HepG2 (cell line): ENCODE measurements at regions not wholly inside any gene's neighbourhood (a gene's known extent, or its start where the extent isn't known, plus 50 kb on each side); places are given as distances from the start of the nearest gene placed in this dataset.

ENCODE experiments used
- ATAC-seq: fragments of 200-7000 bp; cut with Tn5 transposase; 3 replicates; pipeline ENCODE4 v1.9.1; 2020; ENCODE audit warnings: mild to moderate bottlenecking, moderate library complexity
- BruUV-seq: library from RNA; stranded (reverse); fragments of 400-500 nt; replicated peaks from 2 replicates; lab custom pipeline; 2021; lab: Mats Ljungman, UMichigan
- CTCF ChIA-PET: fragments of 300-600 bp; formaldehyde crosslinking; extraction: SDS; loops from one replicate; lab custom pipeline; 2021; ENCODE audit warnings: low total read pairs, inconsistent platforms, low intra/inter-chr PET ratio; lab: Yijun Ruan, JAX
- POLR2A ChIA-PET: fragments of 350-600 bp; sonication (Branson Sonifier 250); formaldehyde crosslinking; loops from one replicate; lab custom pipeline; 2020; ENCODE audit warnings: antibody characterized with exemption, inconsistent platforms; lab: Yijun Ruan, JAX
- DNase-seq: peaks from one replicate; pipeline ENCODE4 v3.0.0-alpha.2; 2015; ENCODE audit warnings: low spot score
- FAIRE-seq: peaks from 3 replicates; lab custom pipeline; 2011; peaks lifted over from hg19 to GRCh38; lab: Jason Lieb, UNC
- H2AFZ ChIP-seq: one replicate; pipeline ENCODE4 v1.6.1; 2011; ENCODE audit warnings: low read length, inconsistent platforms
- H3K27ac ChIP-seq: fragments of 300-600 bp; 3 replicates; pipeline ENCODE4 v1.8.0; 2011; ENCODE audit warnings: mixed run types, mild to moderate bottlenecking, mixed read lengths, low read length, inconsistent platforms; ENCODE audit not compliant: insufficient read depth; ENCODE audit errors: extremely low read length
- H3K27me3 ChIP-seq, 2 experiments: fragments of 200-600 bp in 1 of 2; 2 replicates in 1 of 2; 3 replicates in 1 of 2; pipeline versions ENCODE4 v1.6.0 to v1.8.0; 2011; ENCODE audit warnings: low read length in 2 of 2, mild to moderate bottlenecking in 2 of 2, moderate library complexity in 2 of 2, inconsistent platforms in 1 of 2; ENCODE audit not compliant: insufficient read depth in 2 of 2, control insufficient read depth in 1 of 2
- H3K36me3 ChIP-seq, 2 experiments: fragments of 200-600 bp in 1 of 2; replicated peaks in 1 of 2; 2 replicates in 1 of 2; 3 replicates in 1 of 2; pipeline versions ENCODE4 v1.5.1 to v1.8.0; 2011; ENCODE audit warnings: low read length in 2 of 2, inconsistent platforms in 1 of 2; ENCODE audit not compliant: insufficient read depth in 2 of 2, control insufficient read depth in 1 of 2
- H3K4me1 ChIP-seq: 2 replicates; pipeline ENCODE4 v1.5.1; 2012; ENCODE audit warnings: low read length, inconsistent platforms; ENCODE audit not compliant: insufficient read depth
- H3K4me2 ChIP-seq: 2 replicates; pipeline ENCODE4 v1.6.0; 2011; ENCODE audit warnings: low read depth, low read length, inconsistent platforms
- H3K4me3 ChIP-seq, 3 experiments: fragments of 200-600 bp in 1 of 3; sonication (generic), shearing (Covaris generic) in 1 of 3; replicated peaks in 1 of 3; 2 replicates each; pipeline ENCODE4 v1.5.1; 2011 to 2016; ENCODE audit warnings: low read length in 3 of 3, inconsistent platforms in 2 of 3, low read depth in 2 of 3, mild to moderate bottlenecking in 2 of 3, control low read depth in 1 of 3, mixed read lengths in 1 of 3; ENCODE audit not compliant: insufficient read depth in 1 of 3
- H3K79me2 ChIP-seq: one replicate; pipeline ENCODE4 v1.6.1; 2011; ENCODE audit warnings: low read length, inconsistent platforms; ENCODE audit not compliant: insufficient read depth
- H3K9ac ChIP-seq: 2 replicates; pipeline ENCODE4 v1.6.0; 2011; ENCODE audit warnings: mild to moderate bottlenecking, low read depth, low read length, inconsistent platforms; ENCODE audit not compliant: insufficient read depth
- H3K9me3 ChIP-seq: 2 replicates; pipeline ENCODE4 v1.5.1; 2012; ENCODE audit warnings: mild to moderate bottlenecking, low read length
- H4K20me1 ChIP-seq: 2 replicates; pipeline ENCODE4 v1.6.0; 2011; ENCODE audit warnings: inconsistent platforms, mild to moderate bottlenecking, low read length, moderate library complexity; ENCODE audit not compliant: insufficient read depth
- ATF4 ChIP-seq, 2 experiments: fragments of 450-650 bp in 1 of 2; sonication (generic) in 1 of 2; formaldehyde crosslinking; IDR thresholded peaks; 2 replicates each; pipeline versions ENCODE4 v1.5.0 to v1.8.0; 2020 to 2022; ENCODE audit warnings: mild to moderate bottlenecking in 1 of 2, missing genetic modification reagents in 1 of 2
- CREBL2 ChIP-seq: sonication (generic); formaldehyde crosslinking; IDR thresholded peaks from 2 replicates; pipeline ENCODE4 v1.8.1; 2023; ENCODE audit warnings: missing genetic modification reagents, mild to moderate bottlenecking, borderline replicate concordance
- ELF1 ChIP-seq: sonication (generic); formaldehyde crosslinking; IDR thresholded peaks from 2 replicates; pipeline ENCODE4 v1.4.0; 2020; ENCODE audit warnings: missing genetic modification reagents
- ERF ChIP-seq: IDR thresholded peaks from 2 replicates; pipeline ENCODE4 v1.6.1; 2018; ENCODE audit warnings: missing biosample characterization, missing genetic modification reagents
- GTF2F1 ChIP-seq: fragments of 150-350 bp; IDR thresholded peaks from 2 replicates; pipeline ENCODE4 v1.6.1; 2014; ENCODE audit warnings: low read length
- JARID2 ChIP-seq: sonication (generic); formaldehyde crosslinking; IDR thresholded peaks from 2 replicates; pipeline ENCODE4 v1.8.1; 2023; ENCODE audit warnings: missing genetic modification reagents, inconsistent platforms; ENCODE audit not compliant: insufficient replicate concordance
- KDM2A ChIP-seq: sonication (generic); formaldehyde crosslinking; IDR thresholded peaks from 2 replicates; pipeline ENCODE4 v1.4.0; 2020; ENCODE audit warnings: low read depth, missing genetic modification reagents, borderline replicate concordance
- LBX2 ChIP-seq: sonication (generic); formaldehyde crosslinking; IDR thresholded peaks from 2 replicates; pipeline ENCODE4 v1.5.0; 2020; ENCODE audit warnings: missing genetic modification reagents, mild to moderate bottlenecking, borderline replicate concordance
- NCOA2 ChIP-seq: sonication (generic); formaldehyde crosslinking; IDR thresholded peaks from 2 replicates; pipeline ENCODE4 v1.8.0; 2022; ENCODE audit warnings: inconsistent platforms
- NFE2 ChIP-seq: sonication (generic); formaldehyde crosslinking; IDR thresholded peaks from 2 replicates; pipeline ENCODE4 v1.4.0; 2020; ENCODE audit warnings: missing genetic modification reagents
- NFYC ChIP-seq: IDR thresholded peaks from 2 replicates; pipeline ENCODE4 v1.6.1; 2016; ENCODE audit warnings: missing genetic modification reagents, missing compliant biosample characterization
- NPAS2 ChIP-seq: sonication (generic); formaldehyde crosslinking; IDR thresholded peaks from 2 replicates; pipeline ENCODE4 v1.8.0; 2022; ENCODE audit warnings: mild to moderate bottlenecking, missing genetic modification reagents, borderline replicate concordance
- NR2C2 ChIP-seq: sonication (generic); formaldehyde crosslinking; IDR thresholded peaks from 2 replicates; pipeline ENCODE4 v1.4.0; 2020; ENCODE audit warnings: missing genetic modification reagents, mild to moderate bottlenecking, moderate library complexity, borderline replicate concordance
- NR2F1 ChIP-seq, 2 experiments: fragments of 450-650 bp in 1 of 2; formaldehyde crosslinking in 1 of 2; IDR thresholded peaks; 2 replicates each; pipeline versions ENCODE4 v1.5.0 to v1.6.1; 2016 to 2020; ENCODE audit warnings: mild to moderate bottlenecking in 1 of 2, missing compliant biosample characterization in 1 of 2, missing genetic modification reagents in 1 of 2, moderate library complexity in 1 of 2
- NR2F2 ChIP-seq: IDR thresholded peaks from 2 replicates; pipeline ENCODE4 v1.6.1; 2012; ENCODE audit warnings: low read depth, inconsistent platforms, borderline replicate concordance
- PHF8 ChIP-seq: sonication (generic); formaldehyde crosslinking; IDR thresholded peaks from 2 replicates; pipeline ENCODE4 v1.5.0; 2020; ENCODE audit warnings: missing genetic modification reagents
- POLR2A ChIP-seq, 2 experiments: IDR thresholded peaks; 2 replicates each; pipeline ENCODE4 v1.6.1; 2011; ENCODE audit warnings: low read depth in 2 of 2, low read length in 2 of 2, mild to moderate bottlenecking in 1 of 2, moderate library complexity in 1 of 2; ENCODE audit not compliant: insufficient read depth in 1 of 2
- RELA ChIP-seq: sonication (generic); formaldehyde crosslinking; IDR thresholded peaks from 2 replicates; pipeline ENCODE4 v1.4.0; 2020; ENCODE audit warnings: missing genetic modification reagents
- SMAD9 ChIP-seq: sonication (generic); formaldehyde crosslinking; IDR thresholded peaks from 2 replicates; pipeline ENCODE4 v1.5.1; 2020; ENCODE audit warnings: mild to moderate bottlenecking, missing genetic modification reagents
- THAP11 ChIP-seq: IDR thresholded peaks from 2 replicates; pipeline ENCODE4 v1.6.1; 2016; ENCODE audit warnings: missing biosample characterization, missing genetic modification reagents
- ZBTB26 ChIP-seq: IDR thresholded peaks from 2 replicates; pipeline ENCODE4 v1.6.1; 2016; ENCODE audit warnings: missing compliant biosample characterization, missing genetic modification reagents, borderline replicate concordance
- ZFY ChIP-seq: sonication (generic); formaldehyde crosslinking; IDR thresholded peaks from 2 replicates; pipeline ENCODE4 v1.4.0; 2020; ENCODE audit warnings: missing genetic modification reagents
- ZNF564 ChIP-seq: sonication (generic); formaldehyde crosslinking; IDR thresholded peaks from 2 replicates; pipeline ENCODE4 v1.8.1; 2023; ENCODE audit warnings: mild to moderate bottlenecking, missing genetic modification reagents
- ZNF678 ChIP-seq: sonication (generic); formaldehyde crosslinking; IDR thresholded peaks from 2 replicates; pipeline ENCODE4 v1.4.0; 2020; ENCODE audit warnings: mild to moderate bottlenecking, missing genetic modification reagents
- ZNF781 ChIP-seq: sonication (generic); formaldehyde crosslinking; IDR thresholded peaks from 2 replicates; pipeline ENCODE4 v1.5.1; 2020; ENCODE audit warnings: borderline replicate concordance, mild to moderate bottlenecking, missing genetic modification reagents; ENCODE audit errors: not compliant biosample characterization
- ZNF841 ChIP-seq: sonication (generic); formaldehyde crosslinking; IDR thresholded peaks from 2 replicates; pipeline ENCODE4 v1.8.1; 2023; ENCODE audit warnings: missing genetic modification reagents, borderline replicate concordance
- WGBS: methylation state at CpG from one replicate; pipeline ENCODE4 v1.1.6; 2017; ENCODE audit warnings: low lambda C conversion rate; 5-methylcytosine and 5-hydroxymethylcytosine counted together
- in situ Hi-C: cut with HindIII; loops from 2 replicates; pipeline ENCODE4 v1.10.0; 2017; ENCODE audit warnings: low pct_unique_long_range_greater_than_20kb; ENCODE audit not compliant: extremely low pct_ligation_motif_present
- intact Hi-C: fragments of 100-400 bp; cut with micrococcal nuclease; formaldehyde crosslinking; loops from one replicate; pipeline ENCODE4 v1.10.0; 2022; ENCODE audit not compliant: unreplicated experiment

- TF ChIP-seq ZBTB26 (CRISPR knock-in tag) (no peak), NCOA2 (CRISPR knock-in tag) (no peak), ZFY (CRISPR knock-in tag) (no peak), GTF2F1 (no peak), NR2C2 (CRISPR knock-in tag) (no peak), NR2F2 (no peak), LBX2 (no peak), ZNF564 (CRISPR knock-in tag) (no peak), POLR2A (IDR thresholded peaks at IDR 0.05; ENCODE audit: insufficient read depth in 1 of 2, low read depth in 2 of 2, low read length in 2 of 2) (no peak), JARID2 (CRISPR knock-in tag) (no peak), ELF1 (CRISPR knock-in tag) (no peak), SMAD9 (CRISPR knock-in tag) (no peak), NR2F1 (CRISPR knock-in tag; IDR thresholded peaks at IDR 0.05) (no peak)
These were observed 217.6 kb upstream of the PIK3R1 start (continued) for GRCh38 chr5:67997892-67998457.

- ATAC-seq (no peak), FAIRE-seq (no peak), DNase-seq (no peak)
- ChIA-PET CTCF (no interaction called here), POLR2A (no interaction called here)
- Histone ChIP-seq H3K36me3 (no peaks in the 10 kb centered on the region), H3K27me3 (no peaks in the 10 kb centered on the region), H3K27ac (no peak overlapping the region), H3K4me1 (no peaks in the 10 kb centered on the region), H3K9me3 (no peaks in the 10 kb centered on the region), H3K79me2 (no peaks in the 10 kb centered on the region), H4K20me1 (no peaks in the 10 kb centered on the region), H3K4me3 (no peak overlapping the region), H3K4me2 (no peak overlapping the region), H2AFZ (no peak overlapping the region), H3K9ac (no peak overlapping the region)
- no TSS peak for BruUV-seq
- intact Hi-C loops (no loop called here), in situ Hi-C loops (no loop called here)
- WGBS, result 0% methylated on average over 1 of the region's 1 CpG
- TF ChIP-seq PHF8 (CRISPR knock-in tag) (no peak), ZNF841 (CRISPR knock-in tag) (no peak), ATF4 (CRISPR knock-in tag; IDR thresholded peaks at IDR 0.05) (no peak), ZNF678 (CRISPR knock-in tag) (no peak), ZNF781 (CRISPR knock-in tag) (no peak), THAP11 (no peak), KDM2A (CRISPR knock-in tag) (no peak), ERF (CRISPR knock-in tag) (no peak), NFYC (CRISPR knock-in tag) (no peak), NFE2 (CRISPR knock-in tag) (no peak), CREBL2 (no peak), NPAS2 (CRISPR knock-in tag) (no peak), RELA (CRISPR knock-in tag) (no peak)
These were observed 218.4 kb upstream of the PIK3R1 start for GRCh38 chr5:67997148-67997547.
